ENCODE measurements at regions not wholly inside any gene's neighbourhood (a gene's known extent, or its start where the extent isn't known, plus 50 kb on each side); places are given as distances from the start of the nearest gene placed in this dataset.

DNA sequence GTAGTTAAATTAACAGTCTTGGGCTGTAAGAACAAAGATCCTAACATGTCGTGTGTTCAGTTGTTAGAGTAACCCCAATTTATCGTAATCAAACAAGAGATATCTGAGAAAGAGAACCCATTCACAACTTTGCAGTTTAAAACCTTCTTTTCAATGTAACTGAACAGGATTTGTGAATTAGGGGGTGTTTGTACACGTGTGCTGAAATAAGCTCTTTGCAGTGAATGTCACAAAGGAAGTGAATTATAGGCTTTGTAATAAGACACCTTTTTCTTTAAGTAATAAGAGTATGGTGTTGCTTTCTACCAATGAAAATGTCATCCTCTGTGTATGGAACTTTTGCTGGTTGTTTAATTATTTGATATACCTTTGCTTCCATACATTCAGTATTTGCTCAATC, 114.0 kb downstream of the ALX1 start:
- H3K4me3 ChIP-seq (ENCODE audit: low read length) = no peak overlapping the region
- DNase-seq (ENCODE audit: low read depth) = no peak
- TF ChIP-seq, protein P1, sequence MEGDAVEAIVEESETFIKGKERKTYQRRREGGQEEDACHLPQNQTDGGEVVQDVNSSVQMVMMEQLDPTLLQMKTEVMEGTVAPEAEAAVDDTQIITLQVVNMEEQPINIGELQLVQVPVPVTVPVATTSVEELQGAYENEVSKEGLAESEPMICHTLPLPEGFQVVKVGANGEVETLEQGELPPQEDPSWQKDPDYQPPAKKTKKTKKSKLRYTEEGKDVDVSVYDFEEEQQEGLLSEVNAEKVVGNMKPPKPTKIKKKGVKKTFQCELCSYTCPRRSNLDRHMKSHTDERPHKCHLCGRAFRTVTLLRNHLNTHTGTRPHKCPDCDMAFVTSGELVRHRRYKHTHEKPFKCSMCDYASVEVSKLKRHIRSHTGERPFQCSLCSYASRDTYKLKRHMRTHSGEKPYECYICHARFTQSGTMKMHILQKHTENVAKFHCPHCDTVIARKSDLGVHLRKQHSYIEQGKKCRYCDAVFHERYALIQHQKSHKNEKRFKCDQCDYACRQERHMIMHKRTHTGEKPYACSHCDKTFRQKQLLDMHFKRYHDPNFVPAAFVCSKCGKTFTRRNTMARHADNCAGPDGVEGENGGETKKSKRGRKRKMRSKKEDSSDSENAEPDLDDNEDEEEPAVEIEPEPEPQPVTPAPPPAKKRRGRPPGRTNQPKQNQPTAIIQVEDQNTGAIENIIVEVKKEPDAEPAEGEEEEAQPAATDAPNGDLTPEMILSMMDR (conservative IDR thresholded peaks at IDR 0.05; ENCODE audit: low read depth, low read length) = no peak

DNA sequence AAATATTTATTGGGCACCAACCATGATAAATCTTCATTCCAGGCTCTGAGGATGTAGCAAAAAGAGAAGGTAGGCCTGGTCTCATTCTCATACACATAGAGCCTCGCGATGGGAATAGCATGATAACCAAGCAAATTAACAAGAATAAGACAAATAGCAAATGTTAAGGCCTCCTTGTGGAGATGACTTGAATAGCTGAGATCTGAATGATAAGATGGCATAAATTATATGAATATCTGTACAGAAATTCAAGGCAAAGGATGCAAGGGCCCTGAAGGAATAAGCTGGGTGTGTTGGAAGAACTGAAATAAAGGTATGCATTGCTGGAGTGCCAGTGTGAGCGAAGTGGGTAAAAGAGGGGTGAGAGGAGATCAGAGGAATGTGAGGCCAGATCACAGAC, 114.8 kb downstream of the ALX1 start:
- no peak overlapping the region for H3K4me3 ChIP-seq (ENCODE audit: low read length)
- DNase-seq (ENCODE audit: low read depth) = no peak
- TF ChIP-seq, protein P1 (conservative IDR thresholded peaks at IDR 0.05; ENCODE audit: low read depth, low read length) = peak; percentile 21

DNA sequence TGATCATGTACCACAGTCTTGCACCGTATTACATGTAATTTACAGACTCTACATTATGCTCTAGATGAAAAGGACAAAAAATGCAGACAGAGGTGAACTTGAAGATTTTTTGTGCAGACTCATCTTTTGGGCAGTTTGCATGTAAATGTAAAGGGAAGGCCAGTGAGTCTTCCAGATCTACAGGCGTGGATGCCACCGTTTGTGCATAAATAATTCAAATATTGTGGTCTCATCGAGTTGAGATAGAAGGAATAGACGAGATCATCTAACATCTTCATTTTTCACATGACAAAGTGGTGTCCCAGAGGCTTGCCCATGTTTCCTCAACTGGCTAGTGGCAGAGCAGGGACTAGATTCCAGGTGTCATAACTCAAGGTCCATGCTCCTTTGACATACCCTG, 125.2 kb downstream of the ALX1 start:
- no peak overlapping the region for H3K4me3 ChIP-seq (ENCODE audit: low read length)
- TF ChIP-seq, protein P1 (conservative IDR thresholded peaks at IDR 0.05; ENCODE audit: low read depth, low read length) = no peak
- DNase-seq (ENCODE audit: low read depth) = no peak

DNA sequence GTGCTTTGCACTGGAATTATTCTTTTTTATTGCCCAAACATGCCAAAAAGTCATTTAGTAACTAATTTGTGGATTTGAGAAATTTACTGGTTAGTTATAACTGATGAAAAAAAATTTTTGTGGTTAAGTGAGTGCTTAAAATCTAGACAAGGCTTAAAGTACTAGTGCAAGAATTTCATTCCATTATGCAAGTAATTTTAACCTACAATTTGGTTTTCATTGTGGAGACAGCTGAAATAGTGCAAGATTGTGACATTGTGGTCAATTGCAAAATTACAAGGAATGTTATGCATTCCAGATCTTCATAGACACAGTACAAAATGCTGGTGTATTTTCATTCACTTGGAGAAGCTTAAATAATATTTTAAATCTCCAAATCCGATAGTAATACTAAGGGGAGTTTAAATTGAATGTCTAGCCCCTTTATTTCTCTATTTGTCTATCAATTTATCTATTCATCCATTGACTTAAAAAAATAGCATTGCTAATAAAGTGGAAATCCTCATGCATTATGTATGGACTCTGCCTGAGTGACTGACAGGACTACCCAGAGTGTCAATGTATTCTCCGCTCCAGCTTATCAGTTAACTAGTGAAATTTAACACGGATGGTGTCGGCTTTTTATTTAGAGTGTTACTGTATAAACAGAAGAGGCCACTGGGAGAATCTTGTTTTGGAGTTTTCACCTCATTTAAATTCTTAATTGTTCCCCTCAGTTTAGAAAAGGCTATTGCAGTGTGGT, 125.9 kb downstream of the ALX1 start:
- H3K4me3 ChIP-seq (ENCODE audit: low read length) = no peak overlapping the region
- TF ChIP-seq, protein P1 (conservative IDR thresholded peaks at IDR 0.05; ENCODE audit: low read depth, low read length) = no peak
- peak; percentile 77 for DNase-seq (ENCODE audit: low read depth)

DNA sequence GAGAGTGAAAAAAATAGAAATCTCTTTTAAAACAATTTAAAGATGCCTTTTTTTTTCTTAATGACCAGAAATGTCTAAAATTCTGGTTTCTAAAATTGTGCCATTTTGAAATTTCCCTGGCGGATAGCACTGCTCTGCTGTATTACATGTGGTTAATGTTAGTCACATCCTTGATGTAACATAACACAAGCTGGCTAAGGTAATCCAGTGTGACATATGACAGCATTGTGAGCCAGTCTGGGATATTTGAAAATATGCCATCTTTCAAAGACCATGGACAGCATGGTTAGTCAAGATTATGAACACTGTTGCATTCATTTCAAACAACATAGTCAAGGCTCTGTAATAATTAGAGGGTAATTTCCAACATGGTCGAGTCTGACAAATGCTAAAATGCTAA, 133.2 kb downstream of the ALX1 start:
- TF ChIP-seq, protein P1 (conservative IDR thresholded peaks at IDR 0.05; ENCODE audit: low read depth, low read length) = no peak
- no peak for DNase-seq (ENCODE audit: low read depth)
- H3K4me3 ChIP-seq (ENCODE audit: low read length) = no peak overlapping the region

DNA sequence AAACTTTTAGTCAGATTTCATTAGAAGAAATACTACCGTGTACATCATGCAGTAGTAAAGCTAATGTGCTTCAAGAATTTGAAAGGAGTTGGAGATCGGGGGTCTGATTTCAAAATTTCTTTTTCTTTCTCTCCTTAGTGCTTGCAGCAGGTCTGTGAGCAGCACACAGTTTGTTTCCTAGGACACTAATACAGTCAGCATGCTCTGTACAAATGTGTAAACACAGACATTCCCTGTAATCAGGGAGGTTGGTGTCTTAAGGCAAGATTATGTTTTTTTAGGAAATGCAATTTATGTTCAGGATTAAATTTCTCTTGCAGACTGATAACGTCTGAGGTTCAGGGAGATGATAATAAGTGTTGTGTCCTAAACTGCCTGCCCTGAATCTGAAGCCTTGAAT, 142.7 kb downstream of the ALX1 start:
- no peak for DNase-seq (ENCODE audit: low read depth)
- TF ChIP-seq, protein P1 (conservative IDR thresholded peaks at IDR 0.05; ENCODE audit: low read depth, low read length) = no peak
- H3K4me3 ChIP-seq (ENCODE audit: low read length) = no peak overlapping the region

DNA sequence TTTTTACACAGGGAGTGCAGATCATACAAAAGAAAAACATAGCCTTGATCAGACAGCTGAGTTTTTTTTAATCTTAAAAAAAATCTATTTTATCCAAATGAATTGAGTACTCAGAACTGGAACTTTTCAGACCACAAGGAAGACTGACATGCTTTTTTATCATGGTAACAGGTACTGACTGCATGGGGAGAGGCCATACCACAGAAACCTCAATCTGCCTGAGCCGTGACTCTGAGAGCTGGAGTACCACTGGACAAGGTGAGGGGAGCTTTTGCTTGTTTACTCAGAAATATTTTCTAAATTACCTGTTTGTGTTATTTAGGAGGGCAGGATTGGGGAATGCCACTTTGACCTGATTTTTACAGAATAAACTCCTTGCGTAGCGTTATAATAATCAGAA, 143.9 kb downstream of the ALX1 start:
- DNase-seq (ENCODE audit: low read depth) = no peak
- TF ChIP-seq, protein P1 (conservative IDR thresholded peaks at IDR 0.05; ENCODE audit: low read depth, low read length) = no peak
- H3K4me3 ChIP-seq (ENCODE audit: low read length) = no peak overlapping the region

Measured in retinal pigment epithelial cell (primary cell).